ENCODE measurements at regions not wholly inside any gene's neighbourhood (a gene's known extent, or its start where the extent isn't known, plus 50 kb on each side); places are given as distances from the start of the nearest gene placed in this dataset.

DNA sequence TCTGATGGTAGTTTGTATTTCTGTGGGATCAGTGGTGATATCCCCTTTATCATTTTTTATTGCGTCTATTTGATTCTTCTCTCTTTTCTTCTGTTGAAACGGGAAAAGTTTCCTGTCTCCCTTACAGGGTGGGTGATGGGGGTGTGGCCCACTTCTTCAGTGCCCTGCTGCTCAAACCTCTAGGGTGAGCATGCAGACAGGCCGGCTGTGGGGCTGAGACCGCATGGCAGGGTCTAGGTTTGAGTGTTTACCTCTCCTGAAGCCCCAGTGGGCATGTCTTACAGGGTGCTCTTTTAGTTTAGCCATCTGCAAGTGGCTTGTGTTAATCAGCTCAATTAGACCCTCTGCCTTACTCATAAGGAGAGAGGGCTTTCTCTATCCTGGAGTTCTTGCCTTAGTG, 450.0 kb upstream of the EPHA3 start:
- Histone ChIP-seq H3K27ac (ENCODE audit: low read length) (no peak overlapping the region), H3K9me3 (replicated peaks; ENCODE audit: insufficient read depth, low read length) (no peaks in the 10 kb centered on the region), H3K27me3 (replicated peaks; ENCODE audit: insufficient read depth, low read length) (no peaks in the 10 kb centered on the region), H3K79me2 (ENCODE audit: low read length) (no peaks in the 10 kb centered on the region), H3K4me2 (ENCODE audit: low read depth, low read length) (no peak overlapping the region), H3K36me3 (replicated peaks; ENCODE audit: insufficient read depth, low read length) (no peaks in the 10 kb centered on the region), H3K9me2 (replicated peaks; ENCODE audit: insufficient read depth, low read length) (no peaks in the 10 kb centered on the region), H3K9ac (ENCODE audit: low read length) (no peak overlapping the region), H4K20me1 (ENCODE audit: insufficient read depth, low read length) (no peaks in the 10 kb centered on the region), H3K4me3 (ENCODE audit: low read length) (no peak overlapping the region), H3F3A (ENCODE audit: insufficient read depth, low read length) (no peaks in the 10 kb centered on the region), H2AFZ (ENCODE audit: low read length) (no peak overlapping the region), H3K4me1 (ENCODE audit: low read length) (no peaks in the 10 kb centered on the region)
- TF ChIP-seq EZH2phosphoT487 (IDR thresholded peaks at IDR 0.05; ENCODE audit: low read length) (no peak), EZH2 (optimal IDR thresholded peaks at IDR 0.05; ENCODE audit: low read depth, low read length) (no peak)
- TF ChIP-seq, protein P1, sequence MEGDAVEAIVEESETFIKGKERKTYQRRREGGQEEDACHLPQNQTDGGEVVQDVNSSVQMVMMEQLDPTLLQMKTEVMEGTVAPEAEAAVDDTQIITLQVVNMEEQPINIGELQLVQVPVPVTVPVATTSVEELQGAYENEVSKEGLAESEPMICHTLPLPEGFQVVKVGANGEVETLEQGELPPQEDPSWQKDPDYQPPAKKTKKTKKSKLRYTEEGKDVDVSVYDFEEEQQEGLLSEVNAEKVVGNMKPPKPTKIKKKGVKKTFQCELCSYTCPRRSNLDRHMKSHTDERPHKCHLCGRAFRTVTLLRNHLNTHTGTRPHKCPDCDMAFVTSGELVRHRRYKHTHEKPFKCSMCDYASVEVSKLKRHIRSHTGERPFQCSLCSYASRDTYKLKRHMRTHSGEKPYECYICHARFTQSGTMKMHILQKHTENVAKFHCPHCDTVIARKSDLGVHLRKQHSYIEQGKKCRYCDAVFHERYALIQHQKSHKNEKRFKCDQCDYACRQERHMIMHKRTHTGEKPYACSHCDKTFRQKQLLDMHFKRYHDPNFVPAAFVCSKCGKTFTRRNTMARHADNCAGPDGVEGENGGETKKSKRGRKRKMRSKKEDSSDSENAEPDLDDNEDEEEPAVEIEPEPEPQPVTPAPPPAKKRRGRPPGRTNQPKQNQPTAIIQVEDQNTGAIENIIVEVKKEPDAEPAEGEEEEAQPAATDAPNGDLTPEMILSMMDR (IDR thresholded peaks at IDR 0.05; ENCODE audit: low read length) = no peak
- DNase-seq = no peak

DNA sequence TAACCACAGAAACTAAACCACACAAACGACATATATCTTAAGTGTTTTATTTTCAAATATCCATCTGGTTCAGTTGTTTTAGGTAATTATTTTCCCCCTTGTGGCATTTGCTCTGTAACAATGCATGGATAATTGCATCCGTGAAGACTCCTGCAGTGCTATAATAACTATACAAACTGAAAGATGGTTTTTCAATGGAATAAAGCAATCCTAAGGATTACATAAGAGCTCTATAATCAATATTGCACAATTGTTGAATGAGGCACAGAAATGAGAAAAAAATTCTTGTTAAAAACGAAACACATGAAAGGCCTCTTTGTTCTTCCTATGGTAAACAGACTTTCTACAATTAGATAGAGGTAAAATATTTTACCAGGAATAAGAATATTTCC, 446.0 kb upstream of the EPHA3 start:
- Histone ChIP-seq H3K79me2 (ENCODE audit: low read length) (no peaks in the 10 kb centered on the region), H4K20me1 (ENCODE audit: insufficient read depth, low read length) (no peaks in the 10 kb centered on the region), H3K9me2 (replicated peaks; ENCODE audit: insufficient read depth, low read length) (no peaks in the 10 kb centered on the region), H2AFZ (ENCODE audit: low read length) (no peak overlapping the region), H3K4me3 (ENCODE audit: low read length) (no peak overlapping the region), H3K4me1 (ENCODE audit: low read length) (no peaks in the 10 kb centered on the region), H3F3A (ENCODE audit: insufficient read depth, low read length) (no peaks in the 10 kb centered on the region), H3K27me3 (replicated peaks; ENCODE audit: insufficient read depth, low read length) (no peaks in the 10 kb centered on the region), H3K9me3 (replicated peaks; ENCODE audit: insufficient read depth, low read length) (no peaks in the 10 kb centered on the region), H3K36me3 (replicated peaks; ENCODE audit: insufficient read depth, low read length) (no peaks in the 10 kb centered on the region), H3K27ac (ENCODE audit: low read length) (no peak overlapping the region), H3K9ac (ENCODE audit: low read length) (no peak overlapping the region), H3K4me2 (ENCODE audit: low read depth, low read length) (no peak overlapping the region)
- DNase-seq = no peak
- TF ChIP-seq EZH2 (optimal IDR thresholded peaks at IDR 0.05; ENCODE audit: low read depth, low read length) (no peak), EZH2phosphoT487 (IDR thresholded peaks at IDR 0.05; ENCODE audit: low read length) (no peak)
- TF ChIP-seq, protein P1 (IDR thresholded peaks at IDR 0.05; ENCODE audit: low read length) = no peak

DNA sequence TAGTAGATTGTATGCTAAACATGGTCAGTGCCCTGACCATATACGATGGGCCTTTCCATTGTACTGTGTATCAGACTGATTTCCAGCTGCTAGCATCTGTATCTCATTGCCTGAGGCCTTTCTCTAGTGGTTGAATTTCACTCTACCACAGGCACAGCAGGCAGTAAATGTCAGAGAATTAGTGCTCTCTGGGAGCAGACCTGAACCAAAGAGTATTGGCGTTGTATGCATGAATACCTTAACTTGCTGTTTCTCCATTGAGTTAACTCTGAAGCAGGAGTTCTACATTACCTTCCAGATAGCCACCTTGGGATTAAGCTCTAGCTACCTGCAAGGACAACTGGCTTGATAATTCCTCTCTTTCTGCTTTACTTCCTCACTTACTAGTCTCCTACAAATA, 439.2 kb upstream of the EPHA3 start:
- TF ChIP-seq EZH2phosphoT487 (IDR thresholded peaks at IDR 0.05; ENCODE audit: low read length) = no peak
- no peak for TF ChIP-seq EZH2 (optimal IDR thresholded peaks at IDR 0.05; ENCODE audit: low read depth, low read length)
- TF ChIP-seq, protein P1 (IDR thresholded peaks at IDR 0.05; ENCODE audit: low read length) = no peak
- H3K36me3 ChIP-seq (replicated peaks; ENCODE audit: insufficient read depth, low read length) = no peaks in the 10 kb centered on the region
- no peak overlapping the region for H3K27ac ChIP-seq (ENCODE audit: low read length)
- H4K20me1 ChIP-seq (ENCODE audit: insufficient read depth, low read length) = no peaks in the 10 kb centered on the region
- no peak overlapping the region for H3K4me3 ChIP-seq (ENCODE audit: low read length)
- no peaks in the 10 kb centered on the region for H3F3A ChIP-seq (ENCODE audit: insufficient read depth, low read length)
- H3K4me1 ChIP-seq (ENCODE audit: low read length) = no peaks in the 10 kb centered on the region
- H3K9ac ChIP-seq (ENCODE audit: low read length) = no peak overlapping the region
- H3K4me2 ChIP-seq (ENCODE audit: low read depth, low read length) = no peak overlapping the region
- no peak overlapping the region for H2AFZ ChIP-seq (ENCODE audit: low read length)
- H3K27me3 ChIP-seq (replicated peaks; ENCODE audit: insufficient read depth, low read length) = no peaks in the 10 kb centered on the region
- H3K9me2 ChIP-seq (replicated peaks; ENCODE audit: insufficient read depth, low read length) = no peaks in the 10 kb centered on the region
- no peaks in the 10 kb centered on the region for H3K79me2 ChIP-seq (ENCODE audit: low read length)
- no peaks in the 10 kb centered on the region for H3K9me3 ChIP-seq (replicated peaks; ENCODE audit: insufficient read depth, low read length)
- DNase-seq = no peak

Data from MM.1S (cell line).